CD4-positive, alpha-beta memory T cell (primary cell): ENCODE measurements at regions not wholly inside any gene's neighbourhood (a gene's known extent, or its start where the extent isn't known, plus 50 kb on each side); places are given as distances from the start of the nearest gene placed in this dataset.

Source experiments
- CTCF ChIA-PET: fragments of 350-600 bp; sonication (Branson Sonifier 250); formaldehyde crosslinking; loops from one replicate; lab custom pipeline; 2021; ENCODE audit warnings: inconsistent platforms; ENCODE audit not compliant: partially characterized antibody; lab: Charles Lee
- POLR2A ChIA-PET: fragments of 350-600 bp; sonication (Branson Sonifier 250); formaldehyde crosslinking; loops from one replicate; lab custom pipeline; 2021; ENCODE audit not compliant: partially characterized antibody; lab: Charles Lee
- DNase-seq, 5 donors: peaks; one replicate each; pipeline versions ENCODE4 v3.0.0 to v3.0.0-alpha.2; 2020 to 2022; ENCODE audit warnings: mixed read lengths in 1 of 5
- H3K27ac ChIP-seq: one replicate; pipeline ENCODE4 v1.7.0; 2013; ENCODE audit warnings: low read depth, low read length
- H3K27me3 ChIP-seq: 2 replicates; pipeline ENCODE4 v1.7.0; 2013; ENCODE audit warnings: mild to moderate bottlenecking, low read length, moderate library complexity; ENCODE audit not compliant: insufficient read depth
- H3K36me3 ChIP-seq: 2 replicates; pipeline ENCODE4 v1.7.0; 2013; ENCODE audit warnings: mild to moderate bottlenecking, low read length, moderate library complexity; ENCODE audit not compliant: insufficient read depth
- H3K4me1 ChIP-seq: 2 replicates; pipeline ENCODE4 v1.7.0; 2013; ENCODE audit warnings: mild to moderate bottlenecking, low read length, moderate library complexity; ENCODE audit not compliant: insufficient read depth
- H3K4me3 ChIP-seq, 2 donors: one replicate each; pipeline ENCODE4 v1.7.0; 2013; ENCODE audit warnings: low read length in 2 of 2, mild to moderate bottlenecking in 1 of 2
- H3K9me3 ChIP-seq, 2 donors: one replicate each; pipeline ENCODE4 v1.7.0; 2013; ENCODE audit warnings: low read length in 2 of 2, control low read depth in 1 of 2; ENCODE audit not compliant: control insufficient read depth in 1 of 2
- H3K27ac Mint-ChIP-seq, 7 donors: one replicate each; pipeline ENCODE4 v1.8.0; 2020 to 2021; ENCODE audit warnings: mixed read lengths in 7 of 7, mild to moderate bottlenecking in 6 of 7, inconsistent platforms in 3 of 7, moderate library complexity in 3 of 7
- H3K27me3 Mint-ChIP-seq, 2 donors: one replicate each; pipeline ENCODE4 v1.8.0; 2020 to 2021; ENCODE audit warnings: mixed read lengths in 2 of 2
- H3K36me3 Mint-ChIP-seq, 2 donors: one replicate each; pipeline ENCODE4 v1.8.0; 2020 to 2021; ENCODE audit warnings: mixed read lengths in 2 of 2, inconsistent platforms in 1 of 2, mild to moderate bottlenecking in 1 of 2
- H3K4me1 Mint-ChIP-seq, 4 donors: one replicate each; pipeline ENCODE4 v1.8.0; 2020 to 2021; ENCODE audit warnings: mixed read lengths in 4 of 4, mild to moderate bottlenecking in 1 of 4
- H3K4me3 Mint-ChIP-seq, 8 donors: one replicate each; pipeline ENCODE4 v1.8.0; 2020 to 2021; ENCODE audit warnings: mixed read lengths in 8 of 8, mild to moderate bottlenecking in 7 of 8, moderate library complexity in 6 of 8, inconsistent platforms in 3 of 8
- H3K9me3 Mint-ChIP-seq, 8 donors: one replicate each; pipeline ENCODE4 v1.8.0; 2020 to 2021; ENCODE audit warnings: mixed read lengths in 8 of 8, mild to moderate bottlenecking in 5 of 8, inconsistent platforms in 3 of 8, moderate library complexity in 1 of 8
- intact Hi-C: fragments of 100-400 bp; cut with micrococcal nuclease; formaldehyde crosslinking; loops from one replicate; pipeline ENCODE4 v1.15.1; 2023

GRCh38 chr19:29387586-29387985 lies 138.2 kb upstream of the VSTM2B start:
- Histone ChIP-seq H3K36me3 (no peaks in the 10 kb centered on the region), H3K4me3 (no peak overlapping the region), H3K9me3 (peaks cover 0 to 3% of the 10 kb centered on the region in 2 donors), H3K27me3 (no peaks in the 10 kb centered on the region), H3K4me1 (no peaks in the 10 kb centered on the region), H3K27ac (no peak overlapping the region)
- POLR2A ChIA-PET: no interaction called here
- no peak overlapping the region for H3K27ac Mint-ChIP-seq
- peaks cover 0 to 23% (median 16%) of the 10 kb centered on the region in 8 donors for H3K9me3 Mint-ChIP-seq
- no peak overlapping the region for H3K4me3 Mint-ChIP-seq
- CTCF ChIA-PET: no interaction called here
- peaks cover 0 to 4% of the 10 kb centered on the region in 2 donors for H3K27me3 Mint-ChIP-seq
- no peaks in the 10 kb centered on the region for H3K36me3 Mint-ChIP-seq
- no peaks in the 10 kb centered on the region for H3K4me1 Mint-ChIP-seq
- intact Hi-C loops: no loop called here
- DNase-seq: no peak

GRCh38 chr19:29389495-29389894 lies 136.3 kb upstream of the VSTM2B start:
- Mint-ChIP-seq H3K27ac (no peak overlapping the region), H3K27me3 (peaks cover 0 to 4% of the 10 kb centered on the region in 2 donors), H3K36me3 (no peaks in the 10 kb centered on the region), H3K4me3 (no peak overlapping the region), H3K4me1 (no peaks in the 10 kb centered on the region), H3K9me3 (peaks cover 0 to 34% (median 17%) of the 10 kb centered on the region in 8 donors)
- Histone ChIP-seq H3K9me3 (peaks cover 0 to 3% of the 10 kb centered on the region in 2 donors), H3K27me3 (no peaks in the 10 kb centered on the region), H3K27ac (no peak overlapping the region), H3K4me1 (no peaks in the 10 kb centered on the region), H3K4me3 (no peak overlapping the region), H3K36me3 (no peaks in the 10 kb centered on the region)
- intact Hi-C loops: no loop called here
- DNase-seq: no peak
- POLR2A ChIA-PET: no interaction called here
- CTCF ChIA-PET: no interaction called here

- intact Hi-C loops: no loop called here
- Histone ChIP-seq H3K9me3 (peaks cover 0 to 3% of the 10 kb centered on the region in 2 donors), H3K4me1 (no peaks in the 10 kb centered on the region), H3K27me3 (no peaks in the 10 kb centered on the region), H3K27ac (no peak overlapping the region), H3K4me3 (no peak overlapping the region), H3K36me3 (no peaks in the 10 kb centered on the region)
- H3K36me3 Mint-ChIP-seq: no peaks in the 10 kb centered on the region
- ChIA-PET CTCF (no interaction called here), POLR2A (no interaction called here)
- DNase-seq: no peak
- no peaks in the 10 kb centered on the region for H3K4me1 Mint-ChIP-seq
- peaks cover 6 to 7% of the 10 kb centered on the region in 2 donors for H3K27me3 Mint-ChIP-seq
- H3K4me3 Mint-ChIP-seq: no peak overlapping the region
- no peak overlapping the region for H3K27ac Mint-ChIP-seq
- H3K9me3 Mint-ChIP-seq: peaks cover 0 to 34% (median 15%) of the 10 kb centered on the region in 8 donors
These were observed 135.1 kb upstream of the VSTM2B start for GRCh38 chr19:29390742-29391141.

- POLR2A ChIA-PET: no interaction called here
- CTCF ChIA-PET: no interaction called here
These were observed 131.8 kb upstream of the VSTM2B start for GRCh38 chr19:29393915-29394460.

GRCh38 chr19:29395111-29395733 lies 130.6 kb upstream of the VSTM2B start:
- peaks cover 9 to 12% of the 10 kb centered on the region in 2 donors for H3K27me3 Mint-ChIP-seq
- POLR2A ChIA-PET: no interaction called here
- H3K36me3 ChIP-seq: no peaks in the 10 kb centered on the region
- no peak overlapping the region for H3K4me3 Mint-ChIP-seq
- no peak overlapping the region for H3K27ac Mint-ChIP-seq
- peaks cover 0 to 5% (median 0%) of the 10 kb centered on the region in 4 donors for H3K4me1 Mint-ChIP-seq
- H3K27me3 ChIP-seq: no peaks in the 10 kb centered on the region
- CTCF ChIA-PET: no interaction called here
- H3K9me3 Mint-ChIP-seq: peaks cover 0 to 31% (median 10%) of the 10 kb centered on the region in 8 donors
- peaks cover 0 to 3% of the 10 kb centered on the region in 2 donors for H3K9me3 ChIP-seq
- H3K36me3 Mint-ChIP-seq: no peaks in the 10 kb centered on the region
- no peak overlapping the region for H3K27ac ChIP-seq
- no peak for DNase-seq
- intact Hi-C loops: no loop called here
- H3K4me3 ChIP-seq: no peak overlapping the region
- H3K4me1 ChIP-seq: no peaks in the 10 kb centered on the region

More at GRCh38 chr19:29393915-29394460, 131.8 kb upstream of the VSTM2B start:
- H3K4me3 ChIP-seq: no peak overlapping the region
- H3K27me3 ChIP-seq: no peaks in the 10 kb centered on the region
- Mint-ChIP-seq H3K4me3 (no peak overlapping the region), H3K9me3 (peaks cover 0 to 34% (median 15%) of the 10 kb centered on the region in 8 donors), H3K36me3 (no peaks in the 10 kb centered on the region), H3K27ac (no peak overlapping the region), H3K27me3 (peaks cover 8 to 9% of the 10 kb centered on the region in 2 donors), H3K4me1 (no peaks in the 10 kb centered on the region)
- H3K9me3 ChIP-seq: peaks cover 0 to 3% of the 10 kb centered on the region in 2 donors
- DNase-seq: no peak
- H3K27ac ChIP-seq: no peak overlapping the region
- intact Hi-C loops: no loop called here
- no peaks in the 10 kb centered on the region for H3K36me3 ChIP-seq
- H3K4me1 ChIP-seq: no peaks in the 10 kb centered on the region

- peaks cover 0 to 24% (median 10%) of the 10 kb centered on the region in 8 donors for H3K9me3 Mint-ChIP-seq
- no peak overlapping the region for H3K27ac ChIP-seq
- no peak overlapping the region for H3K4me3 ChIP-seq
- POLR2A ChIA-PET: no interaction called here
- intact Hi-C loops: no loop called here
- H3K27me3 ChIP-seq: no peaks in the 10 kb centered on the region
- H3K4me1 ChIP-seq: no peaks in the 10 kb centered on the region
- H3K4me3 Mint-ChIP-seq: no peak overlapping the region
- H3K27ac Mint-ChIP-seq: no peak overlapping the region
- H3K27me3 Mint-ChIP-seq: peaks cover 9 to 12% of the 10 kb centered on the region in 2 donors
- no peaks in the 10 kb centered on the region for H3K36me3 Mint-ChIP-seq
- no peak for DNase-seq
- no peaks in the 10 kb centered on the region for H3K36me3 ChIP-seq
- H3K9me3 ChIP-seq: peaks cover 0 to 3% of the 10 kb centered on the region in 2 donors
- CTCF ChIA-PET: no interaction called here
- peaks cover 0 to 5% (median 0%) of the 10 kb centered on the region in 4 donors for H3K4me1 Mint-ChIP-seq
These were observed 129.9 kb upstream of the VSTM2B start for GRCh38 chr19:29395734-29396414.

GRCh38 chr19:29396925-29397324 lies 128.9 kb upstream of the VSTM2B start:
- no peaks in the 10 kb centered on the region for H3K27me3 ChIP-seq
- H3K4me1 Mint-ChIP-seq: peaks cover 0 to 5% (median 0%) of the 10 kb centered on the region in 4 donors
- H3K27me3 Mint-ChIP-seq: peaks cover 9 to 11% of the 10 kb centered on the region in 2 donors
- H3K4me1 ChIP-seq: no peaks in the 10 kb centered on the region
- no peaks in the 10 kb centered on the region for H3K36me3 ChIP-seq
- no peak overlapping the region for H3K27ac ChIP-seq
- no peak overlapping the region for H3K4me3 Mint-ChIP-seq
- H3K9me3 Mint-ChIP-seq: peaks cover 0 to 13% (median 2%) of the 10 kb centered on the region in 8 donors
- no peak for DNase-seq
- no peaks in the 10 kb centered on the region for H3K9me3 ChIP-seq
- ChIA-PET CTCF (no interaction called here), POLR2A (no interaction called here)
- H3K4me3 ChIP-seq: no peak overlapping the region
- intact Hi-C loops: no loop called here
- H3K36me3 Mint-ChIP-seq: no peaks in the 10 kb centered on the region
- H3K27ac Mint-ChIP-seq: no peak overlapping the region
